A673 (cell line): ENCODE measurements at regions not wholly inside any gene's neighbourhood (a gene's known extent, or its start where the extent isn't known, plus 50 kb on each side); places are given as distances from the start of the nearest gene placed in this dataset.

Source experiments
- CTCF ChIP-seq: fragments of 300-800, 200-600 bp; sonication (generic); conservative IDR thresholded peaks from 2 replicates; pipeline ENCODE4 v1.5.1; 2017; ENCODE audit warnings: low read depth, mild to moderate bottlenecking, antibody characterized with exemption, low read length, moderate library complexity, mixed read lengths
- EZH2 ChIP-seq: fragments of 200-600 bp; sonication (generic); IDR thresholded peaks from 2 replicates; pipeline ENCODE4 v1.6.1; 2017; ENCODE audit warnings: borderline replicate concordance, low read depth, mild to moderate bottlenecking, mixed read lengths, antibody characterized with exemption, low read length; ENCODE audit not compliant: poor library complexity, severe bottlenecking

- no peak for TF ChIP-seq EZH2
- no peak for TF ChIP-seq CTCF
Observed at GRCh38 chr13:64938660-64939059, 2291.5 kb downstream of the PCDH9 start.
